ENCODE measurements at regions not wholly inside any gene's neighbourhood (a gene's known extent, or its start where the extent isn't known, plus 50 kb on each side); places are given as distances from the start of the nearest gene placed in this dataset.

DNA sequence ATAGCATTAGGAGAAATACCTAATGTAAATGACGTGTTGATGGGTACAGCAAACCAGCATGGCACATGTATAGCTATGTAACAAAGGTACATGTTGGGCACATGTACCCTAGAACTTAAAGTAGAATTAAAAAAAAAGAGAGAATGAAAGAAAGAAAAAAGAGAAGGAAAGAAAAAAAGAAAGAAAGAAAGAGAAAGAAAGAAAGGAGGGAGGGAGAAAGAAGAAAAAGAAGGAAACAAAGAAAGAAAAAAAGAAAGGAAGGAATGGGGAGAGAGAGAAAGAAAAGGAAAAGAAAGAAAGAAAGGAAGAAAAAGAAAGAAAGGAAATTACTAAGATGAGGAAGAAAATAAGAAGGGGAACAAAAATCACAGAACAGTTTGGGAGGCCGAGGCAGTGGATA lies 925.5 kb downstream of the LRFN5 start:
- Histone ChIP-seq H3K9me3 (ENCODE audit: control insufficient read depth, insufficient read depth, low read length) (no peaks in the 10 kb centered on the region), H3K9ac (ENCODE audit: low read depth, low read length) (no peak overlapping the region), H3K27me3 (ENCODE audit: control insufficient read depth, insufficient read depth, low read length) (no peaks in the 10 kb centered on the region), H3K27ac (ENCODE audit: insufficient read depth, low read length) (no peak overlapping the region), H3K14ac (replicated peaks; ENCODE audit: low read depth, low read length) (no peak overlapping the region), H3K36me3 (ENCODE audit: control insufficient read depth, insufficient read depth, low read length) (no peaks in the 10 kb centered on the region), H4K20me1 (ENCODE audit: insufficient read depth, low read length) (no peaks in the 10 kb centered on the region), H3K4me3 (ENCODE audit: insufficient read depth, low read depth, low read length) (no peak overlapping the region), H3K56ac (ENCODE audit: extremely low read depth, insufficient read depth, low read length) (no peak overlapping the region), H3K4ac (ENCODE audit: low read depth, low read length) (no peak overlapping the region), H3K18ac (ENCODE audit: low read depth, low read length) (no peak overlapping the region), H2BK15ac (ENCODE audit: low read depth, low read length) (no peak overlapping the region), H2BK20ac (ENCODE audit: low read depth, low read length) (no peak overlapping the region), H4K8ac (ENCODE audit: low read depth in 2 of 2, low read length in 2 of 2) (no peak overlapping the region), H3K9me1 (ENCODE audit: insufficient read depth, low read length) (no peaks in the 10 kb centered on the region), H3K4me1 (ENCODE audit: control insufficient read depth, insufficient read depth, low read length) (no peaks in the 10 kb centered on the region), H3K79me1 (ENCODE audit: low read depth in 1 of 2, low read length in 2 of 2) (no peaks in the 10 kb centered on the region), H4K5ac (ENCODE audit: low read depth, low read length) (no peak overlapping the region), H2AFZ (replicated peaks; ENCODE audit: low read length, poor library complexity) (no peak overlapping the region), H3K4me2 (ENCODE audit: low read depth, low read length) (no peak overlapping the region), H3K23ac (ENCODE audit: low read depth, low read length) (no peak overlapping the region), H2BK120ac (ENCODE audit: low read depth, low read length) (no peak overlapping the region), H2BK5ac (ENCODE audit: low read depth, low read length, poor library complexity, severe bottlenecking) (no peak overlapping the region), H4K91ac (ENCODE audit: insufficient read depth, low read depth, low read length) (no peak overlapping the region), H2AK5ac (ENCODE audit: low read depth, low read length) (no peak overlapping the region), H2AK9ac (replicated peaks; ENCODE audit: low read depth, low read length, poor library complexity) (no peak overlapping the region)
- TF ChIP-seq FOS (IDR thresholded peaks at IDR 0.05; ENCODE audit: low read depth, low read length) (no peak), MAZ (IDR thresholded peaks at IDR 0.05; ENCODE audit: borderline replicate concordance, low read depth, low read length) (no peak), BHLHE40 (IDR thresholded peaks at IDR 0.05; ENCODE audit: low read depth, low read length) (no peak), RFX5 (IDR thresholded peaks at IDR 0.05; ENCODE audit: low read depth, low read length) (no peak)
- ATAC-seq (ENCODE audit: low read depth) (no peak), DNase-seq (no peak)
- CTCF ChIA-PET, result interaction anchor here (0.7 kb wide), 1 partner anchor 178 kb away, joined by 3 read pairs; no protein-coding TSS in a partner anchor
- intact Hi-C loops (cut with micrococcal nuclease), result no loop called here
- no CpG with 5 or more reads among the region's 2 CpGs for WGBS, 2 experiments (ENCODE audit: extremely low coverage in 2 of 2, insufficient read length in 1 of 2)
- dilution Hi-C loops (cut with HindIII; ENCODE audit: low sequenced_read_pairs, unreplicated experiment), result no loop called here
- POLR2A ChIA-PET (ENCODE audit: unreplicated experiment), result no interaction called here
- BruUV-seq (replicated peaks), result no TSS peak
- in situ Hi-C loops (cut with MboI; ENCODE audit: low sequenced_read_pairs), result no loop called here
